Lower leg skin (tissue), 3 donors: ENCODE measurements at regions not wholly inside any gene's neighbourhood (a gene's known extent, or its start where the extent isn't known, plus 50 kb on each side); places are given as distances from the start of the nearest gene placed in this dataset.

Experiments
- POLR2A ChIP-seq, 2 donors: fragments of 450-650 bp; IDR thresholded peaks; one replicate each; pipeline ENCODE4 v1.6.1; 2016 to 2017; ENCODE audit warnings: antibody characterized with exemption in 2 of 2, mild to moderate bottlenecking in 1 of 2, moderate library complexity in 1 of 2
- TF ChIP-seq, protein P1 (sequence below), 3 donors: fragments of 450-650 bp; IDR thresholded peaks; one replicate each; pipeline ENCODE4 v1.5.1; 2016; ENCODE audit warnings: antibody characterized with exemption in 3 of 3, mild to moderate bottlenecking in 3 of 3, moderate library complexity in 2 of 3

DNA sequence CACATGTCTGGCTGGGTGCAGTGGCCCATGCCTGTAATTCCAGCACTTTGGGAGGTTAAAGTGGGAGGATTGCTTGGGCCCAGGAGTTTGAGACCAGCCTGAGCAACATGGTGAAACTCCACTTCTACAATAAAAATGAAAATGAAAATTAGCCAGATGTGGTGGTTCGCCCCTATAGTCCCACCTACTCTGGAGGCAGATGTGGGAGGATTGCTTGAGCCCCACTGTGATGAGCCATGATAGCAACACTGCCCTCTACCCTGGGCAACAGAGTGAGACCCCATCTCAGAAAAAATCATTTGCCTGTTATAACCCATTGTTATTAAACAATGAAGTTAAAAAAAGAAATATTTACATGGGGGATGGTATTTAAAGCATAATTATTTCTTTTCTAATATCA is 240.1 kb upstream of the ZPLD1 start:
- TF ChIP-seq, protein P1, sequence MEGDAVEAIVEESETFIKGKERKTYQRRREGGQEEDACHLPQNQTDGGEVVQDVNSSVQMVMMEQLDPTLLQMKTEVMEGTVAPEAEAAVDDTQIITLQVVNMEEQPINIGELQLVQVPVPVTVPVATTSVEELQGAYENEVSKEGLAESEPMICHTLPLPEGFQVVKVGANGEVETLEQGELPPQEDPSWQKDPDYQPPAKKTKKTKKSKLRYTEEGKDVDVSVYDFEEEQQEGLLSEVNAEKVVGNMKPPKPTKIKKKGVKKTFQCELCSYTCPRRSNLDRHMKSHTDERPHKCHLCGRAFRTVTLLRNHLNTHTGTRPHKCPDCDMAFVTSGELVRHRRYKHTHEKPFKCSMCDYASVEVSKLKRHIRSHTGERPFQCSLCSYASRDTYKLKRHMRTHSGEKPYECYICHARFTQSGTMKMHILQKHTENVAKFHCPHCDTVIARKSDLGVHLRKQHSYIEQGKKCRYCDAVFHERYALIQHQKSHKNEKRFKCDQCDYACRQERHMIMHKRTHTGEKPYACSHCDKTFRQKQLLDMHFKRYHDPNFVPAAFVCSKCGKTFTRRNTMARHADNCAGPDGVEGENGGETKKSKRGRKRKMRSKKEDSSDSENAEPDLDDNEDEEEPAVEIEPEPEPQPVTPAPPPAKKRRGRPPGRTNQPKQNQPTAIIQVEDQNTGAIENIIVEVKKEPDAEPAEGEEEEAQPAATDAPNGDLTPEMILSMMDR (IDR thresholded peaks at IDR 0.05), result no peak
- no peak for TF ChIP-seq POLR2A (IDR thresholded peaks at IDR 0.05)
